DMS 273 (cell line): ENCODE measurements at regions not wholly inside any gene's neighbourhood (a gene's known extent, or its start where the extent isn't known, plus 50 kb on each side); places are given as distances from the start of the nearest gene placed in this dataset.
"Not testable (repeated sequence)": the region's sequence is repeated elsewhere in the genome, so short reads cannot be mapped to it uniquely, and the experiment has no call there.

Experiments used
- DNase-seq: peaks from one replicate; lab custom pipeline; 2025; ENCODE audit not compliant: unreplicated experiment; lab: John Stamatoyannopoulos, UW

GRCh38 chr13:43946281-43946680 is 66.6 kb downstream of the LACC1 start:
- no peak for DNase-seq

- no peak for DNase-seq
Observed at GRCh38 chr13:43947897-43948458, 68.3 kb downstream of the LACC1 start.

GRCh38 chr13:43953370-43953769 is 73.7 kb downstream of the LACC1 start:
- DNase-seq: no peak

- DNase-seq: not testable (repeated sequence)
Observed at GRCh38 chr13:43956975-43957374, 77.3 kb downstream of the LACC1 start.

GRCh38 chr13:43959291-43959690 is 79.6 kb downstream of the LACC1 start:
- no peak for DNase-seq

GRCh38 chr13:43961909-43962308 is 82.2 kb downstream of the LACC1 start:
- DNase-seq: no peak

GRCh38 chr13:43963726-43964125 is 84.0 kb downstream of the LACC1 start:
- peak; percentile 6 for DNase-seq

GRCh38 chr13:43964698-43965458 is 85.2 kb downstream of the LACC1 start:
- no peak for DNase-seq

GRCh38 chr13:43965459-43965845 is 85.7 kb downstream of the LACC1 start:
- DNase-seq: no peak

- DNase-seq: not testable (repeated sequence)
Observed at GRCh38 chr13:43968251-43968942, 88.7 kb downstream of the LACC1 start.

GRCh38 chr13:43968943-43969690 is 89.4 kb downstream of the LACC1 start:
- not testable (repeated sequence) for DNase-seq

- not testable (repeated sequence) for DNase-seq
Observed at GRCh38 chr13:43969919-43970318, 90.2 kb downstream of the LACC1 start.

GRCh38 chr13:43970520-43971242 is 91.0 kb downstream of the LACC1 start:
- DNase-seq: not testable (repeated sequence)

- DNase-seq: not testable (repeated sequence)
Observed at GRCh38 chr13:43971324-43971723, 91.6 kb downstream of the LACC1 start.

GRCh38 chr13:43977911-43978310 is 98.2 kb downstream of the LACC1 start:
- no peak for DNase-seq

GRCh38 chr13:43978688-43979087 is 99.0 kb downstream of the LACC1 start:
- DNase-seq: no peak

- no peak for DNase-seq
Observed at GRCh38 chr13:43979492-43979891, 99.8 kb downstream of the LACC1 start.

GRCh38 chr13:43980587-43980986 is 100.9 kb downstream of the LACC1 start:
- no peak for DNase-seq

- peak; percentile 5 for DNase-seq
Observed at GRCh38 chr13:43981091-43981490, 101.4 kb downstream of the LACC1 start.

- DNase-seq: no peak
Observed at GRCh38 chr13:43981512-43982301, 102.0 kb downstream of the LACC1 start.
